GM19463 (cell line): ENCODE measurements at regions not wholly inside any gene's neighbourhood (a gene's known extent, or its start where the extent isn't known, plus 50 kb on each side); places are given as distances from the start of the nearest gene placed in this dataset.
"Not testable (repeated sequence)": the region's sequence is repeated elsewhere in the genome, so short reads cannot be mapped to it uniquely, and the experiment has no call there.

Experiments
- ATAC-seq: cut with Tn5 transposase; IDR thresholded peaks from one replicate; pipeline ENCODE4 v1.9.1; 2021; ENCODE audit warnings: mild to moderate bottlenecking, moderate library complexity; ENCODE audit not compliant: unreplicated experiment

GRCh38 chr18:45339810-45340550 is 275.3 kb upstream of the SLC14A2 start:
- no peak for ATAC-seq

DNA sequence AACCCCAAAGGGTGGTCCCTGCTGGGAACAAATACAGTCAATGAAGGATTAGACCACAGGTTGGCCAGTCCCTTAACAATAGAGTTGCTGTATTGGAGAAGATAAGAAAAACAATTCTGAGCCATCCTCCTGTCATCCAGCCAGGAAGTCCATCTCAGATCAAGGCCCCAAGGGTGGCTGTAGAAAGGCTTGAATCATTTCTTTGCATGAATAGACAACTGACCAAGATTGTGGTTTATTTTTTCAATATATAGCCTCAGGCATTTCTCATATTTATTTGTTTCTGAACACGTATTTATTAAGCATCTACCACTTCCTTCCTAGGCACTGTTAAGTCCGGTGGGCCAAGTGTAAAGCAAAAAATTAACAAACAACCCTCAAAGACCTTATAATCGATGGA is 274.4 kb upstream of the SLC14A2 start:
- ATAC-seq = no peak

GRCh38 chr18:45341454-45341853 is 273.8 kb upstream of the SLC14A2 start:
- no peak for ATAC-seq

- ATAC-seq = no peak
Measured at GRCh38 chr18:45342166-45342565, 273.1 kb upstream of the SLC14A2 start.

DNA sequence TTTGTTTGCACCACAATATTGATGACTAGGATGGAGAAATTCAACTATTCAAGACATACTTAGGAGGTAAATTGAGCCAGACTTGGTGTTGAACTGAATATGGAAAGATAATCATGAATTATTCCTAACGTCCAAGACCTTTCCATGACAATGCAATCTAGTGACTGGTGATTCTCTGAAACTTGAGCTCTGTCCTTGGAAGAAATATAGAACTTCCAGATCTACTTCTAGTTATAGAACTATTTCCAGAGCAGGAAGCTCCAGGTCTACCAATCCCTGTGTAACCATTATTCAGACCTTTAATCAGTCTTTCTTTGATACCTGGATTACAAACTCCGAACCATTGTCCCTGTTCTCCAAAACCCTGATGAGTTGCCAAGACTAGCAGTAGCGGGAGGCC is 272.6 kb upstream of the SLC14A2 start:
- ATAC-seq = no peak

DNA sequence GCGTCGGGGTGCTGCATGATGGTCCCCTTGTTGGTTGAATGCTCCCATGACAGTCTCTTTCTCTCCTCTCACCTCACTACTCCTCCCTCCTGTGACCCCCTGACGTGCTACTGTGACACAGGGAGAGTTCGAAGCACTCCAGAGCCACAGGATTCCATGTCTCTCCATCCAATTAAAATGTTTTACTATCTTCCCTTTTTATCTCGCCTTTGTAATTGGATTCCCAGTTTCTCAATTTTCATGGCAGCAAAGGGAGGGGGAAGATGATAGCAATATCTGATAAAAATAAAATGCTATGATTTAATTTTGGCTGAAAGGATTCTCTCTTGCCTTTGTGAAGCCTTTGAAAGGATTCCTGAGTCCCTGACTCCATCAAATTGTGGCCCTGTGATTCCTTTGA is 271.9 kb upstream of the SLC14A2 start:
- ATAC-seq = no peak

GRCh38 chr18:45344680-45345079 is 270.6 kb upstream of the SLC14A2 start:
- not testable (repeated sequence) for ATAC-seq

DNA sequence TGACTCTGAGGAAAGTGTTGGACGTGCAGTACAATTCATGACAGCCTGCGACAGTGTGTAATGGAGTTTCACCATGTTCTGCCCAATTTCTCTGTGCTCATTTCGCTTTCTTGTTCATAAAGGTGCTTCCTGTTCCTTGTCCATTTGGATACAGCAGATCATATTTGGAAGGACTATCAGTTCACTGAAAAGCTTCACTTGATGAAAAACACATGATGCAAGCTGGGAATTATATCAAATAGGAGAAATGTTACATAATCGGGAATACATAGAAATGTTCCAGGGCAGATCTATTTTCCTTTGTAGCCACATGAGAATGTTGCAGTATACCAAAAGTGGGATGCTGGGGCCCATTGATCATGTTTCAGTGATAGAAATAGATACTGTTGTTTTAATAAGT is 266.3 kb upstream of the SLC14A2 start:
- no peak for ATAC-seq

DNA sequence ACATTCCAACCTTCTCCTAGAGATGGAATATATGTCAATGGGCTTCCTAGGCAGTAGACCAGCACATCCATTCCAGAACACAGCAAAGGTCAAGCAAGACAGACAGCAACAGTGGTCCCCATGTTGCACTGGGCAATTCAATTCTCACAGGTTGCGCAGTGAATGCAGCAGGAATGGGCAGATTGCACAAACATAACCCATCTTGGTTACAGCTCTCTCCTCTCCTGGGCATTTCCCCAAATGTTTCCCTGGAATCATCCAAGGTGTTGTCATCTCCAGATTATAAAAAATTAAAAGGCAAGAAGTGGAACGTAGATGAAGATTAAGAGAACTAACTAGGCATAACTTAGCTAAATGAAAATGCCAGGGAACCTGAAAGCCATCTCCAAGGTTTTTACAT is 265.8 kb upstream of the SLC14A2 start:
- ATAC-seq = no peak

- no peak for ATAC-seq
Measured at GRCh38 chr18:45350404-45351156, 264.7 kb upstream of the SLC14A2 start.

- no peak for ATAC-seq
Measured at GRCh38 chr18:45352874-45353273, 262.4 kb upstream of the SLC14A2 start.

DNA sequence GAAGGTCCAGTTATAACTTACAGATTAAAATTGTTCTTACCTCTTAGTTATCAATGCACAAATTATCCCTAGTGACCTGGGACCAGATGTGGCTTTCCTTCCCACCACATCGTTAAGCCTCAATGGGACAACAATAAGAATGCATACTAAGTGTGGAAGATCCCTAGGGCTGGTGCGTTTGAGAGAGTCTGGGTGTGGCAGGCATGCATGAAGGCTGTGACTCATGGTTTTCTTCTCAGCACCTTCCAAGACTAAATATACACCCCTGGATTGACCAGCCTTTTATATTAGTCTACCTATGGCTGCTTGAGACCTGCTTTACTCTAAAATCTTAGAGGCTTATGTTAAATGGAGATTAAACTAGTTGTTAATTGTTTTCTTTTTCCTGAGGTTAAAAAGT is 261.7 kb upstream of the SLC14A2 start:
- ATAC-seq = no peak

DNA sequence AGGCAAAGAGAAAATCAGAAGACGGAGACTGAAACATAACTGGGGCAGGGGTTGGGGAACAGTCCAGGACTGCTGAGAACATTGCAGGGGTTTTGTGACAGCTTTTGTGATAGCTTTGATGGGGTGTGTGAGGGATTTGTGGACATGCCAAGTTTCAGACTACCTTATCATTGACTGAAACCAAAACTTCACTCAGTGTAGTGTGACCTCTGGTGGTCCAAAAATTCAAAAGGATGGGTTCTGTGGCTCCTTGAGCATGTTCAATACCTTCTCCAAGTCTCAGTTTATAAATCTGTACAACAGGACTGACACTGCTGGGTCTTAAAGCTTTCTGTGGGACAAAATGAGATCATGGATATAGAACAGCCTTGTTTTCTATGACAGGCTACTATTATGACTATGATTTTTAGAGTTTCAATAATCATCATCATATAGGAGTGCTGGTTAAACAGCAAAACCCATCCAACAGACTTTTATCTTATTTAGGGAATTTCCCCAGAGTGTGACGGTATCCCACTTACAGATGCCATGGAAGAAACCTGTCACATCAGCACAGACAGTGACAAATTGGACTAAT is 259.2 kb upstream of the SLC14A2 start:
- ATAC-seq = no peak

DNA sequence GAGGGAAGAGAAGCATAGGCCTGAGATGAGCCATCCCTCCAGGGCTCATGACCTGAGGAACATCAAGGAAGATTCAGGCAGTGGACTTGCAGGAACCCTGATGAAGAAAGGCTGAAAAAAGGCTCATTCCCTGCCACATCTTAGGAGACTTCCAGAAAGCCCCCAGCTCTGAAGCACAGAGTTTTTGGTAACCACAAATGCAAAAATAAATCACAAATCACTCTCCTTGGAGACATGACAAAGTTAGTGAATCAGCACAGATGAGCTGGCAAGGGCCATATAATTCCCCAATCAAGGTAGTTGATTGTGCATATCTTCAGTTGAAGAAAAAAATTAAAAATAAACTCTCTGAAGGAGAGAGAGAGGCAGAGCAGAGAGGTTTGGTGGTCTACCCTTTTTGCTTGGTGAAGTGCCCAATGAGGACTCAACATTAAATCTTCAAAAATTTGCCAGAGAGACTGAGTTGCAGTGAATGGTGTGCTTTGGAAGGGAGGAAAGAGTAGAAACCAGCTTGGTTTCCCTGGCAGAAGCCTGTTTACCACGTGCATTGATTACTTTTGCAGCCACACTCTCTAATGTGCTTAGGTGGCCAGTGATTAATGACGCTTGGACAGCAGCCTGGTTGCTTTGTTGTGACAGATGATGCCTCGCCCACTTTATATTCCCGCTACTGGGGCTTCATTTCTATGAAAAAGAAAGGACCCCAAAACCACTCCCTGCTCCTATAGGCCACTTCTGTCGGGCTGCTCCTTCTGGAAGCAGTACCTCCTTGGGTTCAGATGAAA is 257.4 kb upstream of the SLC14A2 start:
- no peak for ATAC-seq

DNA sequence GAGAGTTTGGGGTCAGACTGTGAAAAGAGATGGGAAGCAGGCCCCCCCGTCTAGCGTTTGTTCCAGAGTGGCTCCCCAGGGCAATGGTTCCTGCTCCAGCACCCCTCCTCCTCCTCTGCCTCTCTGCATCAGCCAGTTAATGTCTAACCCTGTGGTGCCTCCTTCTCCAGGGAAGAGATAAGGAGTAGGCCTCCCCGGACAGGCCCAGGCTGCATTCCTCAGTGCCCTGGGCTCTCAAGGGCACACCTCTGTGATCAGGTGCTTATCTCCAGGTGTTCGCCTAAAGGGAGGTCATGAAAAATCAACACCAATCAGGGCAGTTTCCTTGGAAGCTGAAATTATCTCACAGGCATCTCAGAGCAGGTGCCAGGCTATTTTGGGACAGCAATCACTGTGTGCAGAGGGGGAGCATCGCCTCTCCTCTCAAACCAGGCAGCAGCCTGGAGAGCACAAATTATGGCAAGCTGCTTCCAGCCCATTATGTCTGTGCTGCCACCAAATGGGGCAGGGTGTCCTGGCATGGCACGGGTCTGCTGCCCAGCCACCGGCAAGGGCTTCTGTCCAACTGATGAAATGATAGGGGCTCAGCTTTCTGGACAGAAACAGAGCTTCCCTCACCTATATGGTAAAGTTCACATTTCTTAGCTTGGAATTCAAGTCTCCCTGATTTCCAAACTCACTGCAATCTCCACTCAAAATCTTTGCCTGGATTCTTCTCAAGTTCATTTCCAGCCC is 255.8 kb upstream of the SLC14A2 start:
- ATAC-seq = no peak

DNA sequence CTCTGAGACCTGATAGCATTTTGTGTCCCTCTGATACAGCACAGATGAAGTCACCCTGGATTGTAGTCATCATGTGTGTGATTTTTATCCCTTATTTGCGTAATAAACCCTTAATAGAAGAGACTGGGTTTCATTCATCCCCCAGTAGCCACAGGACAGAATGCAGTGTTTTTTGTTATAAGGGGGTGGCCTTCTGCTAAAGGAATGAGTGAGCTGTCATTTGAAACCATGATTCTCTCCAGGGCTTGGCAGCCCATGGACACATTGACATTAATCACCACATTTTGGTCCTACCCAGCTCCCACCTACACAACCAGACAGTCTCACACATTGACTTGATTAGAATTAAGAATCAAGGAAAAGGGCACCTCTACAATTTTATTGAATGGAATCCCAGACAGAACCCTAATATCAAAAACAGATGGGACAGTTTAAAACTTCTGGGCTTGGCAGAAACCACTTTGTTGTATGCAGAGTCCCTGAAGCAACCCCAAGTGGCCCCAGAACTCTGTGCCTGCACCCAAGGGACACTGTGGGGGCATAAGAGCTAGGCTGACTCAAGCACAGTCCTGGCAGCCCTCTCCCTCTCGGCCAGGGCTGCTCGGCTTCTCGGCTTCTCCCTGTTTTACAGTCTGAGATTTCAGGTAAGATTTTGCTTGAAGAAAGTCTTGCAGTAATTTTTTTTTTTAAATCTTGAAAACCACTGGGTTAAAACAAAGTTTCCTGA is 254.0 kb upstream of the SLC14A2 start:
- ATAC-seq = no peak

- no peak for ATAC-seq
Measured at GRCh38 chr18:45363196-45363595, 252.1 kb upstream of the SLC14A2 start.

DNA sequence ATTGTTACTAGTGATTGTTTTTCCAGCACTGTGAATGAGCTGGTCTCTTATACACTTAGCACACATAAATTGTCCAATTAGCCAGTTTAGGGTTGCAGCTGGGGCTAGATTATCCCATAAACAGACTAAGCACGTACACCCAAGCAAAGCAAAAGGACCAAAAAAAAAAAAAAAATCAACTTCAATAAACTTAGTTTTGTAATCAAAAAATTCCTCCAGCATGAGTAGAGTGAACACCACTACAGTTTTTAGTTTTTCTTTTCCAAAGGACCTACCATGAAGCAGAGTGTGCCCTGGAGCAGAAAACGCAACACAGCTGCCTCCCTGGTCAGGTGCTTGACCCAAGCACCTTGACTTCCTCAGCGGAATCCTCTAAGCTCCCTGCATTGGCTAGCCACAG is 249.4 kb upstream of the SLC14A2 start:
- ATAC-seq = no peak

DNA sequence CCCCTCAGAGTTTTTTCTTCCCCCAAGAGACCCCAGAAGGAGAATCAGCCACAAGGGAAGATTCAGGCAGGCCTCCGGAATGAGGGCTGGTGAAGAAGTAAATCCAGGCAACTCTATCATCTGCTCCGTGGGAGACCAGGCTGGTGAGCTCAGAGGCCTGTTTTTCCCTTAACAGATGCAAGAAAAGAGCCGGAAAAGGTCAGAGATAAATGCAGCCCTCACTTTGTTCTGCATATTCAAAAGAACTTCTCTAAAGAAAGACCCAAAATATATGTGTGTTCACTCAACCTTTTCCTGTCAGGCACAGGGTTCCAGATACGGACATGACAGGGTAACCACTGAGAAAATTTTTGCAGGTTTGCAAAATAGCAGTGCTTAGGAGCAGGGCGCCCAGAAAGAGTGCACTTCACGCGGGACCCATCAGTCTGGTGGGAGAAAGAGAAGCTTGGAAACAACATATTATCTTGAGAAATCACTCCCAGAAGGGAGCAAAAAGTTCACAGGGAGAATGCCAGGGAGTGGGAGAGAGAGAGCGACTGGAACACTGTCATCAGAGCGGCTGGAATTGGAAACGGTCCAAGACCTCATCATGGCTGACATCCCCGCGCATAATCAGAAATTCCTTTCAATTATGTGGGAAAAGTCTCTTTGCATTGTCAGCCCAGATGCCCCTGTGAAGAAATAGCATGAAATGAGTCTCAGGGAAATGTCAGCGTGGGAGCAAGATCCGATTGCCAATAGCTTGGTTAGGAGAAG is 244.8 kb upstream of the SLC14A2 start:
- ATAC-seq = no peak
